A673 (cell line): ENCODE measurements at regions not wholly inside any gene's neighbourhood (a gene's known extent, or its start where the extent isn't known, plus 50 kb on each side); places are given as distances from the start of the nearest gene placed in this dataset.

Source experiments
- EZH2 ChIP-seq: fragments of 200-600 bp; sonication (generic); IDR thresholded peaks from 2 replicates; pipeline ENCODE4 v1.6.1; 2017; ENCODE audit warnings: borderline replicate concordance, low read depth, mild to moderate bottlenecking, mixed read lengths, antibody characterized with exemption, low read length; ENCODE audit not compliant: poor library complexity, severe bottlenecking
- TF ChIP-seq, protein P1 (sequence below): fragments of 300-800, 200-600 bp; sonication (generic); conservative IDR thresholded peaks from 2 replicates; pipeline ENCODE4 v1.5.1; 2017; ENCODE audit warnings: low read depth, mild to moderate bottlenecking, antibody characterized with exemption, low read length, moderate library complexity, mixed read lengths

DNA sequence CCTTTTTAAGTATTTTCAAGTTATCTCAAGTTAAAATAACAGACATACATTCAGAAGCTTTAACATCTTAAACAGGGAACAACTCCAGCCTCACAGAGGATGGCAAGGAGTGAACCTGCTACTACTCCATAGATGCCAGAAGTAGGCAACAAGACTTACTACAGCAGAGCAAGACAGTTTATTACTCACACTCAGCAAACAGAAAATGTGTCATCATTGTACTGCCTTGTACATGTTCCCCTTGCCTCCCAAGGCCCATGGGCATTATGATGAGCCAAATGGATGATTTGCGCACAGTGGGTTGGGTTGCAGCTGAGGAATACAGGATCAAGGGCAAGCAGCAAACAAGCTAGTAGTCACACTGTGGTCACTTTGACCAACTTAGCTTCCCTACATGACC is 80.6 kb upstream of the VRK2 start:
- TF ChIP-seq, protein P1, sequence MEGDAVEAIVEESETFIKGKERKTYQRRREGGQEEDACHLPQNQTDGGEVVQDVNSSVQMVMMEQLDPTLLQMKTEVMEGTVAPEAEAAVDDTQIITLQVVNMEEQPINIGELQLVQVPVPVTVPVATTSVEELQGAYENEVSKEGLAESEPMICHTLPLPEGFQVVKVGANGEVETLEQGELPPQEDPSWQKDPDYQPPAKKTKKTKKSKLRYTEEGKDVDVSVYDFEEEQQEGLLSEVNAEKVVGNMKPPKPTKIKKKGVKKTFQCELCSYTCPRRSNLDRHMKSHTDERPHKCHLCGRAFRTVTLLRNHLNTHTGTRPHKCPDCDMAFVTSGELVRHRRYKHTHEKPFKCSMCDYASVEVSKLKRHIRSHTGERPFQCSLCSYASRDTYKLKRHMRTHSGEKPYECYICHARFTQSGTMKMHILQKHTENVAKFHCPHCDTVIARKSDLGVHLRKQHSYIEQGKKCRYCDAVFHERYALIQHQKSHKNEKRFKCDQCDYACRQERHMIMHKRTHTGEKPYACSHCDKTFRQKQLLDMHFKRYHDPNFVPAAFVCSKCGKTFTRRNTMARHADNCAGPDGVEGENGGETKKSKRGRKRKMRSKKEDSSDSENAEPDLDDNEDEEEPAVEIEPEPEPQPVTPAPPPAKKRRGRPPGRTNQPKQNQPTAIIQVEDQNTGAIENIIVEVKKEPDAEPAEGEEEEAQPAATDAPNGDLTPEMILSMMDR: no peak
- TF ChIP-seq EZH2: no peak
